ENCODE measurements at regions not wholly inside any gene's neighbourhood (a gene's known extent, or its start where the extent isn't known, plus 50 kb on each side); places are given as distances from the start of the nearest gene placed in this dataset.
"Not testable (repeated sequence)": the region's sequence is repeated elsewhere in the genome, so short reads cannot be mapped to it uniquely, and the experiment has no call there.

DNA sequence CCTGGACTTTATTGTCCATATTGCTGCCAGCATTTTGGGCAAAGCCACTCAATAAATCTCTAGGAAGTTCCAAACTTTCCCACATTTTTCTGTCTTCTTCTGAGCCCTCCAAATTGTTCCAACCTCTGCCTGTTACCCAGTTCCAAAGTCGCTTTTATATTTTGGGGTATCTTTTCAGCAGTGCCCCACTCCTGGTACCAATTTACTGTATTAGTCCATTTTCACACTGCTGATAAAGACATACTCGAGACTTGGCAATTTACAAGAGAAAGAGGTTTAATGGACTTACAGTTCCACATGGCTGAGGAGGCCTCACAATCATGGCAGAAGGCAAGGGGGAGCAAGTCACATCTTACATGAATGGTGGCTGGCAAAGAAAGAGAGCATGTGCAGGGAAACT is 53.4 kb downstream of the AHSP start:
- DNase-seq = not testable (repeated sequence)

DNA sequence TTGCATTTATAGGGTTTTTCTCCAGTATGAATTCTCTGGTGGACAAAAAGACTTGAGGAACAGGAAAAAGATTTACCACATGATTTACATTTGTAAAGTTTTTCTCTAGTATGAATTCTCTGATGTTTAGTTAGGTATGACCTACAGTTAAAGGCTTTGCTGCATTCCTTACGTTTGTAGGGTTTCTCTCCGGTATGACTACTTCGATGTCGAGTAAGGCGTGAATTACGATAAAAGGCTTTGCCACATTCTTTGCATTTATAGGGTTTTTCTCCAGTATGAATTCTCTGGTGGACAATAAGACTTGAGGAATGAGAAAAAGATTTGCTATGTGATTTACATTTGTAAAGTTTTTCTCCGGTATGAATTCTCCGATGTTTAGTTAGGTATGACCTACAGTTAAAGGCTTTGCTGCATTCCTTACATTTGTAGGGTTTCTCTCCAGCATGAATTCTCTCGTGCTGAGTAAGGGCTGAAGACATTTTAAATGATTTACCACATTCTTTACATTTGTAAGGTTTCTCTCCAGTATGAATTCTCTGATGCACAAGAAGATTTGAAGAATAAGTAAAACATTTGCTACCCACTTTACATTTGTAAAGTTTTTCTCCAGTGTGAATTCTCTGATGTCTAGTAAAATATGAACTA is 74.2 kb downstream of the AHSP start:
- not testable (repeated sequence) for DNase-seq

DNA sequence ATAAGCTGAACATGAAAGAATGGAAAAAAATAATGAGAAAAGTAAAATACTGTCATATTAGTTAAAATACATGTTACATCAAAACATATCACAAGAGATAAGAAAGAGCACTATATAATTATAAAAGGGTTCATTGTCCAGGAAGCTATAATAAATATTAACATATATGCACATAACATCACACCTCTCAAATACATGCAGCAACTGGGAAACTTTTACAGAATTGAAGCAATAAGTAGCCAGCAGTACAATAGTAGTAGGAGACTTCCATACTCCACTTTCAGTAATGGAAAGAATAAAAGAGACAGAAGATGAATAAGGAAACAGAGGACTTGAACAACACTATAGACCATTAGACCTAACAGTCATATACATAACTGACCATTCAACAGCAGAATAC is 90.4 kb downstream of the AHSP start:
- DNase-seq = no peak

DNA sequence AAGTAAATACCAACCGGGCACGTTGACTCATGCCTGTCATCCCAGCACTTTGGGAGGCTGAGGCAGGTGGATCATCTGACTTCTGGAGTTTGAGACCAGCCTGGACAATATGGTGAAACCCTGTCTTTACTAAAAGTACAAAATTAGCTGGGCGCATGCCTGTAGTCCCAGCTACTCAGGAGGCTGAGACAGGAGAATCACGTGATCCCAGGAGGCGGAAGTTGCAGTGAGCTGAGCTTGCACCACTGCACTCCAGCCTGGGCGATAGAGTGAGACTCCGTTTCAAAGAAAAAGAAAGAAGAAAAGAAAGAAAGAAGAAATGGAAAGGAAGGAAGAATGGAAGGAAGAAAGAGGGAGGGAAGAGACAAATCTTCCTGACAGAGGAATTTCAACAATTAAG is 108.7 kb downstream of the AHSP start:
- DNase-seq = no peak

DNA sequence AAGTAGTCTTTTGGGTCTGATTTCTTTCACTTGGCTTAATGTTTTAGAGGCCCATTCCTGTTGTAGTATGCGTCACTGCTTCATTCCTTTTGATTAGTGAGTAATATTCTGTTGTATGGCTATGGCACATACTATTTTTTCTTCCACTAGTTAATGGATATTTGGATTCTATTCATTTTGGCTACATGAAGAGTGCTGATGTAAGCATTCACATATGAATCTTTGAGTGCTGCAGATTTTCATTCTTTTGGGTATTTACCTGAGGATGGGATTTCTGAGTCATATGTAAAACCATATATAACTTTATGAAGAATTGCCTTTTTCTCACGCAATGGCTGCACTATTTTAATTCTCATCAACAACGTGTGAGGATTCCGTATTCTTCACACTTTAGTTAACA is 113.6 kb downstream of the AHSP start:
- no peak for DNase-seq

DNA sequence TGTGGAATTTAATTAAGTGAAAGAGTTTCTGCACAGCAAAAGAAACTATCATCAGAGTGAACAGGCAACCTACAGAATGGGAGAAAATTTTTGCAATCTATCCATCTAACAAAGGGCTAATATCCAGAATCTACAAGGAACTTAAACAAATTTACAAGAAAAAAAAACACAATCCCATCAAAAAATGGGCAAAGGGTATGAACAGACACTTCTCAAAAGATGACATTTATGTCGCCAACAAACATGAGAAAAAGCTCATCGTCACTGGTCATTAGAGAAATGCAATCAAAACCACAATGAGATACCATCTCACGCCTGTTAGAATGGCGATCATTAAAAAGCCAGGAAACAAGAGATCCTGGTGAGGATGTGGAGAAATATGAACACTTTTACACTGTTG is 128.0 kb downstream of the AHSP start:
- DNase-seq = not testable (repeated sequence)

DNA sequence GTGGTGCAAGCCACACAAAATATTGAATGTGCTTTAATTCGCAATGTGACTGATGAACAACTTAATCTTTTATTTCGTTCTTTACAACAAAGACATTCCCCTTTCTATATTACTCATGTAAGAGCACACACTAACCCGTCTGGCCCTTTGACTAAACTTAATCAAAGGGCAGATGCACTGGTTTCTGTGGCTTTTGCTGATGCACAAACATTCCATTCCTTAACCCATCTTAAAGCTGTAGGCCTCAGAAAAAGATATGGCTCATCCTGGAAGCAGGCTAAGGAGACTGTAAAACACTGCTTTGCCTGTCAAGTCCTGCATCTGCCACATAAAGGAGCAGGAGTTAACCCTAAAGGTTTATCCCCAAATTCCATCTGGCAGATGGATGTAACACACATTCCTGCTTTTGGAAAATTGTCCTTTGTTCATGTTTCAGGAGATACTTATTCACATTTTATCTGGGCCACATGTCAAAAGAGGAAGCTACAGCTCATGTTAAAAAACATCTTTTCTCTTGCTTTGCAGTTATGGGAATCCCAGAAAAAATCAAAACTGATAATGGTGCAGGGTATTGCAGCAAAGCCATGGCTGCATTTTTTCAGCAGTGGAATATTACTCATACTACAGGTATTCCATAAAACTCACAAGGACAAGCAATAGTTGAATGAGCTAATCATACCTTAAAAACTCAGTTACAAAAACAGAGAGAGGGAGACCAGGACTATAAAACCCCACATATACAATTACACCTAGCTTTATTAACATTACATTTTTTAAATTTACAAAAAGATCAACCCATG is 137.2 kb downstream of the AHSP start:
- no peak for DNase-seq

DNA sequence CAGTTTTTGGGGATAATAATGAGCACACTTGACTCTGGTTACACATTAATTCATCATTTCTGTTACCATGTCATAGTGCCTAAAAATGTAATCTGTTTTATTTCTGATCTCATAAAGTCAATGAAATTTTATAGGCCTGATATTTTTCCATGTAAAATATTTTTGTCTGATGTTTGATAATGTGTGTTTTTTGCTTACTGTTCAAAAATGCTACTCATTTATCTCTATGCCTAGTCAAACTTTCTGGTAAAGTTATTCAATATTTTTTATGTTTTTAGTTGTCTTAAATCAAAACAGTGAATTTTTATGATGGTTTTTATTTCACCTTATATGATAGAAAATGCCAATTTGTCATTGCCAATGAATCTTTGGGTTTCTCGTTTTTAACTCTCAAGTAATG is 147.0 kb downstream of the AHSP start:
- DNase-seq = no peak

DNA sequence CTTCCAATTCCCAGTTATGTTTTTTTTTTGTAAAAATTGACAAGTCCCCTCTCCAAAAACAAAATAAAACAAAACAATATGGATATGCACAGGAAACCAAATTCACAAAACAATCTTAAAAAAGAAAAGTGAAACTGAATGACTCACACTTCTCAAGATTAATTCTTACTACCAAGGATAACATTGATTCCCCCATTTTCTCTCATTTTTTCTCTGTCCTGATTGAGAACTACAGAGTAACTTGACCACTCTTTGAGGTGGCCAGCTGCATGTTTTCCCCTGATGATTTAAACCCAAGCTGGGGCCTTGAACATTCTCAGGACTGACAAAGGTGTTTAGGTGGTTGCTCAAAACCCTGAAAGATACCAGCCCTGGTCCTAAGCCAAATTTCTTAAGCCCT is 149.0 kb downstream of the AHSP start:
- DNase-seq = no peak

DNA sequence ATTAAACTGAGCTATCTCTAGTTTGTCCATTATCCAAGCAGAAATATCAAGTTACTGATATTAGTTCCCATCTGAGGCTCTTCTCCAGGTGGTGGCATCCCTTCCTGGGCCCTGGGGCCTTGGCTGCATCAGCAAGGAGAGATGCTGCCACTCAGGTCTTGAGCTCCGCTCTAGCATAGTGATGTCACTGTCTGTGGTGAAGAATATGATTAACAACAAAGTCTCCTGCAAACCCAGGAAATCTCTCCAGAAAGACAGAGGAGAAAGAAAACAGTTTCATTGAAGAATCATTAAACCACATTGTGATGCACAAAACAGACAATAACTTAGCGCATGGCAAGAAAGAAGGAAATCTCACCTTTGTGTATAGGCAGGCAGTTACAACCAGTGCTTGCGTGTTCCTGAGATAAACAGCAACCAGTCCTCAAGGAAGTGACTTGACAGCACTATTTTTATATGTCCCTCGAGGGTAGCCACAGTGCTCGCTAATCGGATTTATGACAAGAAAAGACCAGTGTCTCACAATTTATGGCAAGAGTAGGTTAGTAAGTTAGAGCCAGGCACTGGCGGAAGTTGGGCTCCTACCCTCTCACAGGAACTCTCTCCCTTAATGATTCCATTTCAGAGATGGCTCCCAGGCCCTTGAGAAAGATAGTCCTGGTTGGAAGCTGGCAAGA is 151.1 kb downstream of the AHSP start:
- no peak for DNase-seq

DNA sequence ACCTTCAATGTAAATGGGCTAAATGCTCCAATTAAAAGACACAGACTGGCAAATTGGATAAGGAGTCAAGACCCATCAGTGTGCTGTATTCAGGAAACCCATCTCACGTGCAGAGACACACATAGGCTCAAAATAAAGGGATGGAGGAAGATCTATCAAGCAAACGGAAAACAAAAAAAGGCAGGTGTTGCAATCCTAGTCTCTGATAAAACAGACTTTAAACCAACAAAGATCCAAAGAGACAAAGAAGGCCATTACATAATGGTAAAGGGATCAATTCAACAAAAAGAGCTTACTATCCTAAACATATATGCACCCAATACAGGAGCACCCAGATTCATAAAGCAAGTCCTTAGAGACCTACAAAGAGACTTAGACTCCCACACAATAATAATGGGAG is 161.6 kb downstream of the AHSP start:
- not testable (repeated sequence) for DNase-seq

DNA sequence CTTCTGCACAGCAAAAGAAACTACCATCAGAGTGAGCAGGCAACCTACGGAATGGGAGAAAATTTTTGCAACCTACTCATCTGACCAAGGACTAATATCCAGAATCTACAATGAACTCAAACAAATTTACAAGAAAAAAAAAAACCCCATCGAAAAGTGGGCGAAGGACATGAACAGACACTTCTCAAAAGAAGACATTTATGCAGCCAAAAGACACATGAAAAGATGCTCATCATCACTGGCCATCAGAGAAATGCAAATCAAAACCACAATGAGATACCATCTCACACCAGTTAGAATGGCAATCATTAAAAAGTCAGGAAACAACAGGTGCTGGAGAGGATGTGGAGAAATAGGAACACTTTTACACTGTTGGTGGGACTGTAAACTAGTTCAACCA is 164.6 kb downstream of the AHSP start:
- DNase-seq = not testable (repeated sequence)

DNA sequence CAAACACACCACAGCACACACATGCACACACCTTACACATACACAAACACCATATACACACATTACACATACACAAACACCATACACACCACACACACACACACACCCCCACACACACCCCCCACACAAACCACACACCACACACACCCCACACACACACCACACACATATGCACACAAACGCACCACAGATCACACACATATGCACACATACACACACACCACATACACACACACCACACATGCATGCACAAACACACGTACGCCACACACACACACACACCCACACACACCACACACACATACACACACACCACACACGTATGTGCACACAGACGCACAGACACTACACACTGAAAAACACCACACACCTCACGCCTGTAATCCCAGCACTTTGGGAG is 166.0 kb downstream of the AHSP start:
- DNase-seq = no peak

DNA sequence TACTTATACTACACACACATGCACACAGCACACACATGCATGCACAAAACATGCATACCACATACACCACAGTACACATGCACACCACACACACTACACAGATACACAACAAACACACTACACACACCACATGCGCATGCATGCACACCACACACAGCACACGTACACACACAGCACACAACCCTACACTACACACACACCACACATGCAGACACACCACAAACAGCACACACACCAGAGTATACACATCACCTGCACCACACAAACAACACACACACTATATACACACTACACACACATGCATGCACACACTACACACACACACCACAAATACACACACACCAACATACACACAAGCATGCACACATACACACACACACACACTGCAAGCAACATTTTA is 166.8 kb downstream of the AHSP start:
- no peak for DNase-seq

DNA sequence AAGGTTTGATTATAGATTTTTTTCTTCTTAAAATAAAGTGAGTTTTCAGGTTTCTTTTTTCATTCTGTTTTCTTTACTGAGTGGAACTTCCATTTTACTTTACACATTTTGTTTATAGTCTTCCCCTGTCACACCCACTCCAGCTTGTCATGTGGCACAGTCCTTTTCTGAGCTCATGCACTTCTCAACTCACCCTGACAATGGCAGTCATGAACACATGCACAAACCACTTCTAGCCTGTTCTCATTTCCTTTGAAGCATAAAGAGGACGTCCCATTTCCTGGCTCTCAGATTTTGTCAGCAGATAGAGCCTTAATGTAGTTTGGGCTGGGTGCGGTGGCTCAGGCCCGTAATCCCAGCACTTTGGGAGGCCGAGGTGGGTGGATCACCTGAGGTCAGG is 168.0 kb downstream of the AHSP start:
- no peak for DNase-seq

DNA sequence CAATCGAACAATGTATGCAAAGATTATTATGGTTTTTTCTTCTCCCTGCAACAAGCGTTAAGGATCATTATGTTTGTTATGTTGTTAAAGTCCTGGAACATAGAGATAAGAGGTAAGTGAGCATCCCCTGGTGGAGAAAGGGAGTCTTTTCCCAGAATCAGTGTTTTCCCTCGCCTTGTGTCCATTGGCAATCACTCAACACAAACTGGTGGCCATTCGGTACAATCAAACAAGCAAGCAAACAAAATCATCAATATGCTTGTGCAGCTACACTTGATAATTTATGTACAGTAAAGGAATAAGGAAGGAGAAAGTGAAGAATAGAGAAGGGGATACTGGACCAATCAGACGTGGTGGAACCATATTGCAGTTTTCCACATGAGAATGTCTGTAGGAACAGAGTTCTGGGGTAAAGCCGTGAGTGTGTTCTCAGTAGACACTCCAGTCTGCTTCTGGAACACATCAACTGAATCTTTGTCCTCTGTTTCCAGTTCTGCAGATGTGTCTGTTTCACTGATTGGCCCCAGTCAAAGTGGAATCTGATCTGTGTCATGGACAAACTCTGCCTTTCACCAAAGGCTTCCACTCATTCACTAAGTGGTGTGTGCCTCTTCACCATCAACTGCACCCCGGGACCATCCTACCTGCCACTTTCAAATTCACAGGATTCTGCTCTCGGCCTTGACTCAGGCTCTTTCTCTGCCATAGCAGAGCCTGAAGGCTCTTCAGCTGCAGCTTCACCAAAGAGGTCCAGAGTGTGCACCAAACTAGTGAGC is 169.5 kb downstream of the AHSP start:
- peak; percentile 64 for DNase-seq

DNA sequence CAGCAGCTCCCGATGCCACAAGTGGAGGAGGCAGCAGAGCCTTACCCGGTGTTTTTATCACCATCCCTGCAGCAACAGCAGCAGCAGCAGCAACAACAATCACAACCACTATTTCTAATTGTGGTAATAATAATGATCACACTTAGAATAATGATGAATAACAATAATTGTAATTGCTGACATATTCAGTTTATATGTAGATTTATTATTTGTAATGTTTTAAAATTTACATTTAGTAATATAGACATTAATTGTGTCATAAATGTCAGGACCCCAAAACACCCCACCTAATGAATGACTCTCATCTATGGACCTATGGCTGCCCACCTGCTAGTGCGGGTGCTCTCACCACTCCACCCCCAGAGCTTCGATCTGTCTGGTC is 170.0 kb downstream of the AHSP start:
- no peak for DNase-seq

DNA sequence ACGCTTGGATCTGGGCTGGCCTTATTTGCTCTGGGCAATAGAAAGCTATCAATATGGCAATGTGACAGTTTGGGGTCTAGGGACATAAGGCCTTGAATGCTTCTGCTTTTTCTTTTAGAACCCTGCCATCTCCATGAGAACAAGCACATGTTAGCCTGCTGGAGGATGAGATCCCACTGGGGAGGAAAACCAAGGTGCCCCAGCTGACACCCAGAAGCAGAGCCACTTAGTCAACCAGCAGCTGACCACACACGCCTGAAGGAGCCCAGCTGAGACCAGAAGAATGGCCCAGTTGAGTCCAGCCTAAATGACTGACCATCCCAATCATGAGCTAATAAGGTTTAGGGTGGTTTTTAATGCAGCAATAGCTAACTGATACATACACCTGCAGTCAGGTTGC is 171.2 kb downstream of the AHSP start:
- no peak for DNase-seq

DNA sequence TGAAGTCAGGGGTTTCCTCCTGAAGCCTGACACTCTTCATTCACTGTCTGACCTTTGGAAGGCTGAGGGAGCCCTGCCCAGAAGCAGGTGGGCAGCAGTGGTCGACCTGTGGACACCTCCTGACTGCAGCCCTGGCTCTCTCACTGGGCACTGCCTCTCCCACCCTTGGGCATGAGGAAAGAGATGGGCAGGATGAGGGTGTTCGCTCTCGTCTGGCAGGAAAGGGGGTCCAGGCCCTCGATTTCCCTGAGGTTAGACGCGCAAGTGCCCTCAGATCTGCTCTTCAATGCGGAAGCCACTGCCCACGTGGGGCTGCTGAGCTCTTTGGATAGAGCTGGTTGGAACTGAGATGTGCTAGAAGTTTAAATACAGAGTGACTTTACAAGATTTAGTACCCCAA is 171.9 kb downstream of the AHSP start:
- no peak for DNase-seq

DNA sequence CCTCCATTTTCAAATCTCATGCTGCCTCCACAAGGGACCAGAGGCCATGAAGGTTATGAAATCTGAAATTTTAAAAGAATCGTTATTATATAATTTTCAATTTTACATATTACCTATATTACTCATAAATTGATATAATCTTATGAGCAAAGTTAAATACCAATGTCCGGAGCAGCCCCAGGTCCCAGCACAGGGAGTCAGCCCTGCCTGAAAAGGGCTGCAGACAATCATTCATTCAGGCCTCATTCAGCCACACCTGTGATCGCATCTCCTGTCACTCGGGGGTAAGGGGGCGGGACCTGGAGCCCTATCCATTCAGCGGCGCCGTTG is 172.5 kb downstream of the AHSP start:
- peak; percentile 86 for DNase-seq

DNA sequence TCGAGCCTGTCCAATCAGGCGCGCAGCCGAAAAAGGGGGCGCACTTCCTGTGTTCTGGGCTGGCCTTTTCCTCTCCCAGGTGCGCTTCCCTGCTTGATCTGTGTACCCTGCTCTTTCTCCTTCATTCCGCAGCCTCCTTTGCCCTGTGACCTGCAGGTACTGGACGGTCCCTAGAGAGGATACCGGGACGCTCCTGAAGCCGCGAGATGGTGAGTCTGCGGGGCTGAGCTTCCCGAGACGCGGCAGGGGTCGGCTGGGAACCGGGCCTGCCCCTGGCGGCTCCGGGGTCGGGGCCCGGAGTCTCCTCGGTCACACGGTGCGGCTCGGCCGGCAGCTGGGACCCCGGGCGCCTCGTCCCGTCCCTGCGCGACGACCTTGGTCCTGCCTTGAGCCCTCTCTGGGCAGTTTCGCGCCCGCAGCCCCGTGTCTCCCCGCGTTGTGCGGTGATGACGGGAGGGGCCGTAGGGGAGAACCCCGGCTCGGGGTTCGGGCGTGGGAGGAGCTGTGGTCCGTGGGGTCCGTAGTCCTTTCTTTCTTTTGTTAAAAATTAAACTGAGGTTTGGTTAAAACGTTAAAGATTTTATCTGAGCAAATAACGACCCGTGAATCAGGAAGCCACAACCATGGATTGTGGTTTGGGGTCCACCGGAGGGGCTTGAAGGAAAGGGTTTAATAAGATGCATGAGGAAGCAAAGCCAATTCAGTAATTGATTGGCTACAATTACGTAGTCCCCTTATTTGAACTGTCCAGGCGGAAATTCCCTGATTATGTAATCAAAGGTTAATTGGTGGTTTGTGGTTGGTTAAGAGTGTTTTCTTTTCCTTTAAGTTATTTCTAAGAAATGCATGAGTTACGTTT is 172.8 kb upstream of the ZNF267 start:
- DNase-seq = no peak

DNA sequence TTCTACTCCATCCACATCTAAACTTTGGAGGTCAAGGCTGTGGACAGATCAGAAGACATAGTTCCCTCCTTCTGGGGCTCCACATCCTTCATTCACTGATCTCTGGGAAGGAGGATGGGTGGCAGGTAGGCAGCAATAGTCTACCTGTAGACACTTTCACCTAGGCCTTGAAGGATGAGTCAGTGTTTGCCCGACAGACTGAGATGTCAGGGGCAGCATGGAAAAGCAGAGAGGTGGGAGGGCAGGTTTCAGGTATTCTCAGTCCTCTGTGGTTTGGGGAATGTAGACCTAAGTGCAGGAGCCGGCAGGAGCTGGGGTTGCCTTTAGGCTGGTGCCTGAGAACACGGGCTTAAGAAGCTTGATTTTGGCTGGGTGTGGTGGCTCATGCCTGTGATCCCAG is 171.9 kb upstream of the ZNF267 start:
- no peak for DNase-seq

DNA sequence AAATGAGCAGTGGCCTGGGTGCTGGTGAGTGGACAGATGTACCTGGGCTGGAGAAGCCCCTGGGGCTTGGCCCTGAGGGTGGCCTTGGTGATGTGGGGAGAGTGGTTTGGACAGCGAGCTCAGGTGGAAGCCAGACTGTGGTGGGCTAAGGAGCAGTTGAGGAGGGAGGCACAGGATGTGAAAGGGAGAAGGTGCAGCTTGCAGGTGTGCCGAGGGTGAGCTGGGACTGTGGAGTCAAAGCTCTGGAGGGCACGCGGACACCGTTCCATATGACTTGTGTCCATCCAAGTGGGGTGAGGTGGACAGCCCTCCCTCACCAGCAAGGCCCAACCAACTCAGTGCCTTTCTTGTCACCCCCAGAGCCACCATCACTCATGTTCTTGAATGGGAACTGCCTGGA is 170.8 kb upstream of the ZNF267 start:
- no peak for DNase-seq

All from NCI-H1092 treated with DMSO at 0.1 percent for 48 hours (cell line).